ENCODE measurements at regions not wholly inside any gene's neighbourhood (a gene's known extent, or its start where the extent isn't known, plus 50 kb on each side); places are given as distances from the start of the nearest gene placed in this dataset.

- 7 to 15% methylated on average over 8 of the region's 8 CpGs for WGBS, 2 donors
- intact Hi-C loops (cut with DNase I): no loop called here
Observed at GRCh38 chr5:152505442-152506042, 100.5 kb upstream of the NMUR2 start.

GRCh38 chr5:152511120-152511519 lies 106.0 kb upstream of the NMUR2 start:
- no peaks in the 10 kb centered on the region for H3K36me3 ChIP-seq
- WGBS, 2 donors: 87 to 92% methylated on average over 5 of the region's 5 CpGs

More at GRCh38 chr5:152505442-152506042, 100.5 kb upstream of the NMUR2 start:
- no peaks in the 10 kb centered on the region for H3K9me3 ChIP-seq
- no peak overlapping the region for H3K4me3 ChIP-seq
- no peaks in the 10 kb centered on the region for H3K4me1 ChIP-seq
- no peak for DNase-seq
- no peaks in the 10 kb centered on the region for H3K36me3 ChIP-seq
- no peak overlapping the region for H3K27ac ChIP-seq
- no peaks in the 10 kb centered on the region for H3K27me3 ChIP-seq
- TF ChIP-seq CTCF (IDR thresholded peaks at IDR 0.05): peak in 1 of 4 experiments; percentile 16
- TF ChIP-seq POLR2A (IDR thresholded peaks at IDR 0.05): no peak

GRCh38 chr5:152511531-152512132 lies 106.6 kb upstream of the NMUR2 start:
- no peak for TF ChIP-seq POLR2A (IDR thresholded peaks at IDR 0.05)
- no peak for TF ChIP-seq CTCF (IDR thresholded peaks at IDR 0.05)
- no peak for TF ChIP-seq POLR2AphosphoS5 (IDR thresholded peaks at IDR 0.05)
- no peak for TF ChIP-seq EP300 (IDR thresholded peaks at IDR 0.05)
- H3K9me3 ChIP-seq: no peaks in the 10 kb centered on the region
- H3K4me1 ChIP-seq: no peaks in the 10 kb centered on the region
- 78 to 81% methylated on average over 7 of the region's 7 CpGs for WGBS, 2 donors
- H3K4me3 ChIP-seq: no peak overlapping the region
- no peak overlapping the region for H3K27ac ChIP-seq
- intact Hi-C loops (cut with DNase I): loop anchor here (10.0 kb wide), 1 partner anchor 687 kb away; no protein-coding TSS in a partner anchor
- no peak for DNase-seq
- no peaks in the 10 kb centered on the region for H3K27me3 ChIP-seq
- no peaks in the 10 kb centered on the region for H3K36me3 ChIP-seq

More at GRCh38 chr5:152511120-152511519, 106.0 kb upstream of the NMUR2 start:
- H3K27me3 ChIP-seq: no peaks in the 10 kb centered on the region
- H3K4me3 ChIP-seq: no peak overlapping the region
- TF ChIP-seq POLR2A (IDR thresholded peaks at IDR 0.05) (no peak), POLR2AphosphoS5 (IDR thresholded peaks at IDR 0.05) (no peak), CTCF (IDR thresholded peaks at IDR 0.05) (no peak), EP300 (IDR thresholded peaks at IDR 0.05) (no peak)
- no peaks in the 10 kb centered on the region for H3K9me3 ChIP-seq
- intact Hi-C loops (cut with DNase I): loop anchor here (10.0 kb wide), 1 partner anchor 686 kb away; no protein-coding TSS in a partner anchor
- DNase-seq: no peak
- H3K4me1 ChIP-seq: no peaks in the 10 kb centered on the region
- H3K27ac ChIP-seq: no peak overlapping the region

GRCh38 chr5:152514827-152515397 lies 109.8 kb upstream of the NMUR2 start:
- no peaks in the 10 kb centered on the region for H3K9me3 ChIP-seq
- H3K27me3 ChIP-seq: no peaks in the 10 kb centered on the region
- TF ChIP-seq POLR2A (IDR thresholded peaks at IDR 0.05): no peak
- TF ChIP-seq EP300 (IDR thresholded peaks at IDR 0.05): no peak
- no peak for TF ChIP-seq POLR2AphosphoS5 (IDR thresholded peaks at IDR 0.05)
- TF ChIP-seq CTCF (IDR thresholded peaks at IDR 0.05): no peak
- no peak overlapping the region for H3K4me3 ChIP-seq
- H3K27ac ChIP-seq: no peak overlapping the region
- H3K4me1 ChIP-seq: no peaks in the 10 kb centered on the region
- intact Hi-C loops (cut with DNase I): loop anchor here (10.0 kb wide), 1 partner anchor 690 kb away; no protein-coding TSS in a partner anchor
- WGBS, 2 donors: 24 to 26% methylated on average over 2 of the region's 2 CpGs
- no peak for DNase-seq
- no peaks in the 10 kb centered on the region for H3K36me3 ChIP-seq

Data from sigmoid colon (tissue), 6 donors.